DOHH2 (cell line): ENCODE measurements at regions not wholly inside any gene's neighbourhood (a gene's known extent, or its start where the extent isn't known, plus 50 kb on each side); places are given as distances from the start of the nearest gene placed in this dataset.

Experiments used
- H3F3A ChIP-seq: fragments of 200-600 bp; sonication (generic), shearing (Covaris generic); 2 replicates; pipeline ENCODE4 v1.6.0; 2016; ENCODE audit warnings: antibody characterized with exemption, mild to moderate bottlenecking; ENCODE audit not compliant: control insufficient read depth, insufficient read depth
- H3K27ac ChIP-seq: fragments of 200-600 bp; sonication (generic); 2 replicates; pipeline ENCODE4 v1.5.1; 2014; ENCODE audit warnings: low read depth, mild to moderate bottlenecking, low read length, moderate library complexity
- H3K27me3 ChIP-seq: fragments of 200-600 bp; sonication (generic); 2 replicates; pipeline ENCODE4 v1.6.1; 2014; ENCODE audit warnings: mild to moderate bottlenecking, low read length, mixed read lengths; ENCODE audit not compliant: control insufficient read depth
- H3K36me3 ChIP-seq: fragments of 200-600 bp; sonication (generic); 2 replicates; pipeline ENCODE4 v1.6.1; 2014; ENCODE audit warnings: mild to moderate bottlenecking, low read length, moderate library complexity, mixed read lengths; ENCODE audit not compliant: control insufficient read depth
- H3K4me1 ChIP-seq: fragments of 200-600 bp; sonication (generic); 2 replicates; pipeline ENCODE4 v1.6.1; 2014; ENCODE audit warnings: mild to moderate bottlenecking, low read length, mixed read lengths; ENCODE audit not compliant: control insufficient read depth
- H3K4me2 ChIP-seq: fragments of 200-600 bp; sonication (generic); 2 replicates; pipeline ENCODE4 v1.6.0; 2014; ENCODE audit warnings: mild to moderate bottlenecking, low read length, moderate library complexity
- H3K4me3 ChIP-seq: fragments of 200-600 bp; sonication (generic); 2 replicates; pipeline ENCODE4 v1.5.1; 2014; ENCODE audit warnings: mild to moderate bottlenecking, low read length, mixed read lengths
- H3K79me2 ChIP-seq: fragments of 200-600 bp; sonication (generic); 2 replicates; pipeline ENCODE4 v1.6.1; 2014; ENCODE audit warnings: mild to moderate bottlenecking, low read length, mixed read lengths; ENCODE audit not compliant: control insufficient read depth
- H3K9me2 ChIP-seq: fragments of 200-600 bp; sonication (generic); replicated peaks from 2 replicates; pipeline ENCODE4 v1.6.1; 2014; ENCODE audit warnings: mild to moderate bottlenecking, low read length, mixed read lengths; ENCODE audit not compliant: control insufficient read depth
- H3K9me3 ChIP-seq: fragments of 200-600 bp; sonication (generic); 2 replicates; pipeline ENCODE4 v1.6.1; 2014; ENCODE audit warnings: antibody characterized with exemption, low read length, mixed read lengths; ENCODE audit not compliant: control insufficient read depth, insufficient read depth
- H4K20me1 ChIP-seq: fragments of 200-600 bp; sonication (generic); 2 replicates; pipeline ENCODE4 v1.6.0; 2014; ENCODE audit warnings: low read depth, mild to moderate bottlenecking, antibody characterized with exemption, low read length, moderate library complexity; ENCODE audit not compliant: control insufficient read depth, insufficient read depth
- EZH2phosphoT487 ChIP-seq: fragments of 200-600 bp; sonication (generic); IDR thresholded peaks from 2 replicates; pipeline ENCODE4 v1.6.1; 2017; ENCODE audit warnings: borderline replicate concordance, mild to moderate bottlenecking, antibody characterized with exemption, low read length, moderate library complexity, mixed read lengths
- TF ChIP-seq, protein P1 (sequence below): fragments of 200-600 bp; sonication (generic); IDR thresholded peaks from one replicate; pipeline ENCODE4 v1.5.1; 2014; ENCODE audit warnings: antibody characterized with exemption, mild to moderate bottlenecking, low read depth, low read length; ENCODE audit not compliant: poor library complexity, severe bottlenecking

DNA sequence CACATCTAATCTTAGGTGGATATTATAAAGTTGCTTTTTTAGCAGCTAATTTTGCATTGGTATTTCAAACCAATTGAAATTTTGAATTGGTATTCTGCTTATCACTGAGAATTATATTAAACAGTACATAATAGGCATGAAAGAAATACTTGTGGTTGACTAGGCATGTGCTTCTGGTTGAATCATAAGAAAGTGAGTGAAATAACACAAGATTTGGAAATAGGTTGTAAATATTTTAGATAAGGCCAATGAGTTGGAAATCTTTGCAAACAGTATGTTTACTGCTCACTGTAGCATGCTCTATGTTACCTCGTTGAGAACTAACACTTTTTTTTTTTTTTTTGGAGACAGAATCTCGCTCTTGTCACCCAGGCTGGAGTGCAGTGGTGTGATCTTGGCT lies 66.8 kb upstream of the RFC3 start:
- Histone ChIP-seq H3K79me2 (no peaks in the 10 kb centered on the region), H4K20me1 (no peaks in the 10 kb centered on the region), H3K36me3 (peaks cover 4% of the 10 kb centered on the region; the same call in 1 of the 2 replicates), H3K9me2 (no peaks in the 10 kb centered on the region), H3K4me2 (no peak overlapping the region), H3K27ac (no peak overlapping the region), H3K4me1 (peaks cover 12% of the 10 kb centered on the region), H3K4me3 (no peak overlapping the region), H3F3A (no peaks in the 10 kb centered on the region), H3K9me3 (peaks cover 11% of the 10 kb centered on the region), H3K27me3 (no peaks in the 10 kb centered on the region)
- TF ChIP-seq, protein P1, sequence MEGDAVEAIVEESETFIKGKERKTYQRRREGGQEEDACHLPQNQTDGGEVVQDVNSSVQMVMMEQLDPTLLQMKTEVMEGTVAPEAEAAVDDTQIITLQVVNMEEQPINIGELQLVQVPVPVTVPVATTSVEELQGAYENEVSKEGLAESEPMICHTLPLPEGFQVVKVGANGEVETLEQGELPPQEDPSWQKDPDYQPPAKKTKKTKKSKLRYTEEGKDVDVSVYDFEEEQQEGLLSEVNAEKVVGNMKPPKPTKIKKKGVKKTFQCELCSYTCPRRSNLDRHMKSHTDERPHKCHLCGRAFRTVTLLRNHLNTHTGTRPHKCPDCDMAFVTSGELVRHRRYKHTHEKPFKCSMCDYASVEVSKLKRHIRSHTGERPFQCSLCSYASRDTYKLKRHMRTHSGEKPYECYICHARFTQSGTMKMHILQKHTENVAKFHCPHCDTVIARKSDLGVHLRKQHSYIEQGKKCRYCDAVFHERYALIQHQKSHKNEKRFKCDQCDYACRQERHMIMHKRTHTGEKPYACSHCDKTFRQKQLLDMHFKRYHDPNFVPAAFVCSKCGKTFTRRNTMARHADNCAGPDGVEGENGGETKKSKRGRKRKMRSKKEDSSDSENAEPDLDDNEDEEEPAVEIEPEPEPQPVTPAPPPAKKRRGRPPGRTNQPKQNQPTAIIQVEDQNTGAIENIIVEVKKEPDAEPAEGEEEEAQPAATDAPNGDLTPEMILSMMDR = no peak
- no peak for TF ChIP-seq EZH2phosphoT487

DNA sequence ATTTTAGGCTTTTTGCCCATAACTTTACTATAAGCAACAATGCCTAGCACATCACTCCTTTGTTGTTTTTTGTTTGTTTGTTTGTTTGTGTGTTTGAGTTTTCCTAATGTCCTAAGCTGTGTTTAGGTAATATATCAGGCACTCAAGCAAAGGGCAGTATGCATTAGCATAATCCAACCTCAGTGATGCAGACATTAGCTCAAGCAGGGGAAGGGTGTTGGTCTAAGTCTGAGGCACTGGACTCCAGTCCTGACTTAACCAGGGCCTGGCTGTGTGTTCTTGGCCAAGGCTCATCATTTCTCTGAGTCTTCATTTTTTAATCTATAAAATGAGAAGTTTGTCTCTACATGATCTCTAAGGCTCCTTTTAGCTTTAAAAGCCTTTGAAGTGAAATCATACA lies 65.9 kb upstream of the RFC3 start:
- H3K4me3 ChIP-seq = no peak overlapping the region
- TF ChIP-seq EZH2phosphoT487 = no peak
- TF ChIP-seq, protein P1 = no peak
- H3K36me3 ChIP-seq = peaks cover 1% of the 10 kb centered on the region; the same call in 1 of the 2 replicates
- no peaks in the 10 kb centered on the region for H3K27me3 ChIP-seq
- no peak overlapping the region for H3K4me2 ChIP-seq
- no peaks in the 10 kb centered on the region for H4K20me1 ChIP-seq
- no peak overlapping the region for H3K27ac ChIP-seq
- no peaks in the 10 kb centered on the region for H3K79me2 ChIP-seq
- H3K9me2 ChIP-seq = no peaks in the 10 kb centered on the region
- H3K9me3 ChIP-seq = peaks cover 11% of the 10 kb centered on the region
- peaks cover 8% of the 10 kb centered on the region for H3K4me1 ChIP-seq
- no peaks in the 10 kb centered on the region for H3F3A ChIP-seq

DNA sequence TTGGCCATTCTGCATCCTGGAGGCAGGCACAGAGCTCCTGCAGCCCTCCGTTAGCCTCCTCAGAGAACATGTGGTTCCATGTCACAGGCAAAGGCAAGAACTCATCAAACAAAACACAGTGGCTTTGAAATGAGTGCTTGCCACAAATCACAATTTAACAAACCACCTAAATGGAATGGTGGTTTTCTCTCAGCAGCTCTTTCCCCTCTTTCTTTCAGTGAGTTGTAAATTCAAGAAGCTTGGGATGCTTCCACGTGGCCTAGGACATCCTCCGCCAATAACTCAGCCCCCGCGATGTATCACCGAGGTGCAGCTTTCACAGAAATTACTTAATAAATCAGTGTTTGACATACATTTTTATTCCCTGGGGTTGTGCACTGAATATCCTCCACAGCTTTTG lies 65.4 kb upstream of the RFC3 start:
- Histone ChIP-seq H3K9me2 (no peaks in the 10 kb centered on the region), H3K9me3 (peaks cover 10% of the 10 kb centered on the region), H3K36me3 (no peaks in the 10 kb centered on the region), H3K4me1 (peaks cover 10% of the 10 kb centered on the region), H3K4me3 (no peak overlapping the region), H4K20me1 (no peaks in the 10 kb centered on the region), H3K4me2 (no peak overlapping the region), H3K27me3 (no peaks in the 10 kb centered on the region), H3K27ac (no peak overlapping the region), H3K79me2 (no peaks in the 10 kb centered on the region), H3F3A (no peaks in the 10 kb centered on the region)
- TF ChIP-seq, protein P1 = no peak
- no peak for TF ChIP-seq EZH2phosphoT487
